ENCODE measurements at regions not wholly inside any gene's neighbourhood (a gene's known extent, or its start where the extent isn't known, plus 50 kb on each side); places are given as distances from the start of the nearest gene placed in this dataset.

- 64% methylated on average over 4 of the region's 4 CpGs for WGBS
- no peak for DNase-seq (ENCODE audit: low read depth in 6 of 9, low spot score in 9 of 9)
- no peak overlapping the region for H3K4me3 ChIP-seq (ENCODE audit: low read length in 2 of 2)
Observed at GRCh38 chr11:134008634-134009071, 51.9 kb upstream of the IGSF9B start.

DNA sequence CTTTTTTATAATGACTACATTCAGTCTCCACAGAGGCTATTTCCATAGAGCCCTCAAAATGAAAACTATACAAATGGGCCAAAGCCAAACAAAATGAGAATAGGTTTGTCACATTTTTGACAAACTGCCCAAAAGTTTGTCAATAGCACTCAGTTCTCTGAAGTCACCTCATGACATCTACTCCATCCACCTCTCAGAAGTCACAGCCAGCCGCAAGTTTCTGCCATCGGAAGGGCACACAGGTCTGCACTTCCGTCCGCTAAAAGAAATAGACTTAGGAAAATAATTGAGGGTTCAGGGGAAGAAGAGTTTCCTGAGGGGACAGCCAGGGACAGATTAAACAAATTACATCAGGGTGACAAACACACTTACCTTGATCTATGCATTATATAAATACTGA is 55.4 kb upstream of the JAM3 start:
- H3K27ac ChIP-seq (ENCODE audit: low read depth in 1 of 2, low read length in 1 of 2), result no peak overlapping the region
- H3K4me1 ChIP-seq (ENCODE audit: control insufficient read depth in 2 of 2, insufficient read depth in 2 of 2, low read length in 2 of 2), result no peaks in the 10 kb centered on the region
- 96% methylated on average over 4 of the region's 4 CpGs for WGBS
- no peak for DNase-seq (ENCODE audit: low read depth in 6 of 9, low spot score in 9 of 9)
- H3K36me3 ChIP-seq (ENCODE audit: control insufficient read depth in 2 of 2, insufficient read depth in 2 of 2, low read length in 1 of 2), result no peaks in the 10 kb centered on the region
- no peak overlapping the region for H3K4me3 ChIP-seq (ENCODE audit: low read length in 2 of 2)
- H3K9me3 ChIP-seq (ENCODE audit: control insufficient read depth in 2 of 2, insufficient read depth in 1 of 2, low read length in 1 of 2), result peaks cover 0 to 4% of the 10 kb centered on the region in 2 donors
- peaks cover 0 to 36% of the 10 kb centered on the region in 2 donors for H3K27me3 ChIP-seq (ENCODE audit: control insufficient read depth in 2 of 2, insufficient read depth in 1 of 2, low read length in 1 of 2)

More at GRCh38 chr11:134008634-134009071, 51.9 kb upstream of the IGSF9B start:
- no peak overlapping the region for H3K27ac ChIP-seq (ENCODE audit: low read depth in 1 of 2, low read length in 1 of 2)
- H3K27me3 ChIP-seq (ENCODE audit: control insufficient read depth in 2 of 2, insufficient read depth in 1 of 2, low read length in 1 of 2), result peaks cover 0 to 15% of the 10 kb centered on the region in 2 donors
- no peaks in the 10 kb centered on the region for H3K36me3 ChIP-seq (ENCODE audit: control insufficient read depth in 2 of 2, insufficient read depth in 2 of 2, low read length in 1 of 2)
- peaks cover 0 to 4% of the 10 kb centered on the region in 2 donors for H3K9me3 ChIP-seq (ENCODE audit: control insufficient read depth in 2 of 2, insufficient read depth in 1 of 2, low read length in 1 of 2)
- H3K4me1 ChIP-seq (ENCODE audit: control insufficient read depth in 2 of 2, insufficient read depth in 2 of 2, low read length in 2 of 2), result no peaks in the 10 kb centered on the region

DNA sequence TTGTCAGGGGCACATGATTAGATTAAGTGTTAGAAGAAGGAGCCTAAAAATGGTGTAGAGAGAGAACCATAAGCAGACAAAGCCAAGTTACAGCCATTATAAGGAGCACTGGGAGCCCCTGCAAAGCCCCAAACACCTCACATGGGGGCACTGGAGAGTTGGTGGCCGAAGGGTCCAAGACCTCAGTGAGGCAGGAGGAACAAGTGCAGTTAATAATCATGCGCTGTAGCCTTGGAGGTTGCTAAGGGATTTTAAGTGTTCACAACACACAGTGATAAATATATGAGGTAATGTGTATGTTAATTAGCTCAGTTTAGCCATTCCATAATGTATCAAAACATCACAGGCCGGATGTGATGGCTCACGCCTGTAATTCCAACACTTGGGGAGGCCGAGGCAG is 54.4 kb upstream of the JAM3 start:
- H3K9me3 ChIP-seq (ENCODE audit: control insufficient read depth in 2 of 2, insufficient read depth in 1 of 2, low read length in 1 of 2), result peaks cover 0 to 4% of the 10 kb centered on the region in 2 donors
- H3K4me1 ChIP-seq (ENCODE audit: control insufficient read depth in 2 of 2, insufficient read depth in 2 of 2, low read length in 2 of 2), result no peaks in the 10 kb centered on the region
- DNase-seq (ENCODE audit: low read depth in 6 of 9, low spot score in 9 of 9), result no peak
- no peak overlapping the region for H3K27ac ChIP-seq (ENCODE audit: low read depth in 1 of 2, low read length in 1 of 2)
- H3K27me3 ChIP-seq (ENCODE audit: control insufficient read depth in 2 of 2, insufficient read depth in 1 of 2, low read length in 1 of 2), result peaks cover 0 to 39% of the 10 kb centered on the region in 2 donors
- H3K4me3 ChIP-seq (ENCODE audit: low read length in 2 of 2), result no peak overlapping the region
- 79% methylated on average over 5 of the region's 5 CpGs for WGBS
- H3K36me3 ChIP-seq (ENCODE audit: control insufficient read depth in 2 of 2, insufficient read depth in 2 of 2, low read length in 1 of 2), result no peaks in the 10 kb centered on the region

DNA sequence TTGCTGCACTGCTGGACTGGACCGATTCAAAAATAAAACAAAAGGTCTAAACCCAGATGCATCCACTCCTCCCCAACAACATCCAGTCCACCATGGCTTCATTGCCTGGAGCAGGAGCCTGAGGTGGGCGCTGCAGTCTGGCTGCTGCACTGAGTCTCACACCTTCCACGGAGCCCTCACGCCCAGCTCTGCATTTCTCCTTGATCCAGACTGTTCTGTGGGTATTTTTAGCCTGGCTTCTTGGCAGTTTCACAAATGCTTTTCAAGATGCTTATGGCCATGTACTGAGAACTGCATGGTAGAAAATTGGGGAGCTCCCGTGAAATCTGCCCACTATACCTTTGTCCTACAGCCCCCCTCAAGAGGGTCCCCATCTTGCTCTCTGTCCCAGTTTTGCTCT is 53.3 kb upstream of the JAM3 start:
- no peaks in the 10 kb centered on the region for H3K36me3 ChIP-seq (ENCODE audit: control insufficient read depth in 2 of 2, insufficient read depth in 2 of 2, low read length in 1 of 2)
- no peaks in the 10 kb centered on the region for H3K4me1 ChIP-seq (ENCODE audit: control insufficient read depth in 2 of 2, insufficient read depth in 2 of 2, low read length in 2 of 2)
- no peak overlapping the region for H3K4me3 ChIP-seq (ENCODE audit: low read length in 2 of 2)
- peaks cover 0 to 46% of the 10 kb centered on the region in 2 donors for H3K27me3 ChIP-seq (ENCODE audit: control insufficient read depth in 2 of 2, insufficient read depth in 1 of 2, low read length in 1 of 2)
- H3K9me3 ChIP-seq (ENCODE audit: control insufficient read depth in 2 of 2, insufficient read depth in 1 of 2, low read length in 1 of 2), result peaks cover 0 to 4% of the 10 kb centered on the region in 2 donors
- H3K27ac ChIP-seq (ENCODE audit: low read depth in 1 of 2, low read length in 1 of 2), result no peak overlapping the region
- 92% methylated on average over 5 of the region's 5 CpGs for WGBS
- no peak for DNase-seq (ENCODE audit: low read depth in 6 of 9, low spot score in 9 of 9)

GRCh38 chr11:134017511-134018430 is 51.1 kb upstream of the JAM3 start:
- no peaks in the 10 kb centered on the region for H3K36me3 ChIP-seq (ENCODE audit: control insufficient read depth in 2 of 2, insufficient read depth in 2 of 2, low read length in 1 of 2)
- no peaks in the 10 kb centered on the region for H3K4me1 ChIP-seq (ENCODE audit: control insufficient read depth in 2 of 2, insufficient read depth in 2 of 2, low read length in 2 of 2)
- peaks cover 0 to 55% of the 10 kb centered on the region in 2 donors for H3K27me3 ChIP-seq (ENCODE audit: control insufficient read depth in 2 of 2, insufficient read depth in 1 of 2, low read length in 1 of 2)
- H3K9me3 ChIP-seq (ENCODE audit: control insufficient read depth in 2 of 2, insufficient read depth in 1 of 2, low read length in 1 of 2), result peaks cover 0 to 4% of the 10 kb centered on the region in 2 donors
- no peak for DNase-seq (ENCODE audit: low read depth in 6 of 9, low spot score in 9 of 9)
- H3K4me3 ChIP-seq (ENCODE audit: low read length in 2 of 2), result no peak overlapping the region
- no peak overlapping the region for H3K27ac ChIP-seq (ENCODE audit: low read depth in 1 of 2, low read length in 1 of 2)
- WGBS, result 91% methylated on average over 22 of the region's 22 CpGs

Measured in thymus (tissue), 11 donors.